GM12878 (cell line): ENCODE measurements at regions not wholly inside any gene's neighbourhood (a gene's known extent, or its start where the extent isn't known, plus 50 kb on each side); places are given as distances from the start of the nearest gene placed in this dataset.

Experiments
- ATAC-seq: fragments of 200-7000 bp; cut with Tn5 transposase; 3 replicates; pipeline ENCODE4 v1.9.1; 2020; ENCODE audit warnings: mild to moderate bottlenecking, moderate library complexity
- BruUV-seq: library from RNA; stranded (reverse); fragments of 400-500 nt; replicated peaks from 2 replicates; lab custom pipeline; 2021; lab: Mats Ljungman, UMichigan
- CTCF ChIA-PET: fragments of 300-600 bp; sonication (Branson Sonifier 250); formaldehyde crosslinking; extraction: SDS; loops from one replicate; lab custom pipeline; 2021; ENCODE audit warnings: inconsistent platforms; lab: Yijun Ruan, JAX
- POLR2A ChIA-PET: fragments of 350-600 bp; formaldehyde crosslinking; extraction: SDS; loops from one replicate; lab custom pipeline; 2021; ENCODE audit warnings: inconsistent platforms; lab: Charles Lee
- RAD21 ChIA-PET: fragments of 300-600 bp; sonication (Branson Sonifier 250); formaldehyde crosslinking; loops from one replicate; lab custom pipeline; 2023; ENCODE audit warnings: antibody characterized with exemption; ENCODE audit not compliant: unreplicated experiment; lab: Charles Lee
- SMC1A ChIA-PET: fragments of 300-600 bp; sonication (Branson Sonifier 250); formaldehyde crosslinking; loops from one replicate; lab custom pipeline; 2023; ENCODE audit not compliant: unreplicated experiment, uncharacterized antibody; lab: Charles Lee
- DNase-seq: peaks from one replicate; pipeline ENCODE4 v3.0.0-alpha.2; 2011; ENCODE audit warnings: low read depth, low spot score
- FAIRE-seq: peaks from 3 replicates; lab custom pipeline; 2011; peaks lifted over from hg19 to GRCh38; lab: Jason Lieb, UNC
- H2AFZ ChIP-seq: 2 replicates; pipeline ENCODE4 v1.6.0; 2011; ENCODE audit warnings: low read depth, low read length, control low read depth; ENCODE audit not compliant: control insufficient read depth
- H3K27ac ChIP-seq: 2 replicates; pipeline ENCODE4 v1.5.1; 2011; ENCODE audit warnings: control low read depth; ENCODE audit not compliant: control insufficient read depth, insufficient read depth
- H3K27me3 ChIP-seq, 2 experiments: replicated peaks in 1 of 2; 2 replicates each; pipeline versions ENCODE4 v1.6.0 to v1.6.1; 2011; ENCODE audit warnings: low read length in 1 of 2; ENCODE audit not compliant: control insufficient read depth in 2 of 2, insufficient read depth in 2 of 2
- H3K36me3 ChIP-seq, 2 experiments: 2 replicates each; pipeline ENCODE4 v1.5.1; 2011; ENCODE audit warnings: low read length in 1 of 2; ENCODE audit not compliant: control insufficient read depth in 2 of 2, insufficient read depth in 2 of 2
- H3K4me1 ChIP-seq: 2 replicates; pipeline ENCODE4 v1.6.1; 2011; ENCODE audit warnings: mild to moderate bottlenecking, low read length, moderate library complexity, mixed read lengths; ENCODE audit not compliant: control insufficient read depth, insufficient read depth
- H3K4me2 ChIP-seq: 2 replicates; pipeline ENCODE4 v1.6.0; 2011; ENCODE audit warnings: control low read depth; ENCODE audit not compliant: control insufficient read depth, insufficient read depth
- H3K4me3 ChIP-seq: fragments of 200-600 bp; sonication (generic); 2 replicates; pipeline ENCODE4 v1.5.1; 2016
- H3K79me2 ChIP-seq: 2 replicates; pipeline ENCODE4 v1.6.0; 2011; ENCODE audit warnings: low read length; ENCODE audit not compliant: control insufficient read depth, insufficient read depth
- H3K9ac ChIP-seq: 2 replicates; pipeline ENCODE4 v1.8.0; 2011; ENCODE audit warnings: low read length, control low read depth, mixed read lengths; ENCODE audit not compliant: control insufficient read depth, insufficient read depth
- H3K9me3 ChIP-seq: replicated peaks from 3 replicates; pipeline ENCODE4 v1.5.1; 2011; ENCODE audit warnings: mild to moderate bottlenecking, low read length; ENCODE audit not compliant: control insufficient read depth, insufficient read depth
- H4K20me1 ChIP-seq: 2 replicates; pipeline ENCODE4 v1.6.0; 2011; ENCODE audit not compliant: control insufficient read depth, insufficient read depth
- ATF7 ChIP-seq: fragments of 450-650 bp; IDR thresholded peaks from 2 replicates; pipeline ENCODE4 v1.6.1; 2016; ENCODE audit warnings: low read depth, mild to moderate bottlenecking
- EGR1 ChIP-seq, 2 experiments: IDR thresholded peaks; 1 replicate in 1 of 2; 2 replicates in 1 of 2; pipeline ENCODE4 v1.6.1; 2011 to 2012; ENCODE audit warnings: low read depth in 2 of 2, low read length in 2 of 2, borderline replicate concordance in 1 of 2, mild to moderate bottlenecking in 1 of 2, moderate library complexity in 1 of 2
- EZH2 ChIP-seq: IDR thresholded peaks from 2 replicates; pipeline ENCODE4 v1.6.1; 2012; ENCODE audit warnings: low read depth, mild to moderate bottlenecking, control low read depth, inconsistent platforms, low read length, borderline replicate concordance; ENCODE audit not compliant: control insufficient read depth
- GATAD2B ChIP-seq: fragments of 450-650 bp; conservative IDR thresholded peaks from 2 replicates; pipeline ENCODE4 v1.6.1; 2017; ENCODE audit warnings: low read depth, mild to moderate bottlenecking, moderate library complexity
- KLF5 ChIP-seq: fragments of 450-650 bp; IDR thresholded peaks from 2 replicates; pipeline ENCODE4 v1.6.1; 2014; ENCODE audit warnings: mild to moderate bottlenecking; ENCODE audit not compliant: partially characterized antibody
- MXI1 ChIP-seq: fragments of 150-350 bp; IDR thresholded peaks from 2 replicates; pipeline ENCODE4 v1.6.1; 2011; ENCODE audit warnings: low read depth, mild to moderate bottlenecking, inconsistent platforms, low read length, improper control_type of control experiment
- NFYA ChIP-seq: IDR thresholded peaks from 2 replicates; pipeline ENCODE4 v1.6.1; 2011; ENCODE audit warnings: low read depth, mild to moderate bottlenecking, low read length, improper control_type of control experiment, borderline replicate concordance
- RB1 ChIP-seq: fragments of 450-650 bp; formaldehyde crosslinking; IDR thresholded peaks from 2 replicates; pipeline ENCODE4 v1.6.1; 2017; ENCODE audit warnings: mild to moderate bottlenecking, borderline replicate concordance
- SPI1 ChIP-seq: IDR thresholded peaks from 2 replicates; pipeline ENCODE4 v1.6.1; 2011; ENCODE audit warnings: low read depth, mild to moderate bottlenecking, low read length, moderate library complexity, borderline replicate concordance; ENCODE audit not compliant: insufficient read depth
- SUZ12 ChIP-seq: fragments of 200-600 bp; sonication (generic); IDR thresholded peaks from one replicate; pipeline ENCODE4 v1.6.1; 2018; ENCODE audit warnings: antibody characterized with exemption, mild to moderate bottlenecking; ENCODE audit not compliant: unreplicated experiment
- ZBED1 ChIP-seq: IDR thresholded peaks from 2 replicates; pipeline ENCODE4 v1.6.1; 2016; ENCODE audit warnings: borderline replicate concordance
- ZNF207 ChIP-seq: fragments of 450-650 bp; IDR thresholded peaks from 2 replicates; pipeline ENCODE4 v1.6.1; 2014; ENCODE audit warnings: antibody characterized with exemption, mild to moderate bottlenecking, borderline replicate concordance
- WGBS: methylation state at CpG from one replicate; pipeline ENCODE4 v1.1.6; 2016; ENCODE audit warnings: low lambda C conversion rate; ENCODE audit not compliant: insufficient replicate concordance, insufficient coverage; ENCODE audit errors: missing lambda C conversion rate; 5-methylcytosine and 5-hydroxymethylcytosine counted together
- in situ Hi-C: fragments of 300-500 bp; cut with MboI; formaldehyde crosslinking; loops from 9 replicates; pipeline ENCODE4 v1.14.3; 2018; ENCODE audit warnings: mixed read lengths
- intact Hi-C: fragments of 100-400 bp; cut with micrococcal nuclease; formaldehyde crosslinking; loops from one replicate; pipeline ENCODE4 v1.14.2; 2022; ENCODE audit not compliant: unreplicated experiment
- TF ChIP-seq, protein P1 (sequence below): fragments of 450-650 bp; IDR thresholded peaks from 2 replicates; pipeline ENCODE4 v1.6.1; 2017; ENCODE audit warnings: mild to moderate bottlenecking, moderate library complexity
- TF ChIP-seq, protein P2 (sequence below): IDR thresholded peaks from 2 replicates; pipeline ENCODE4 v1.6.1; 2012; ENCODE audit warnings: low read depth, low read length, improper control_type of control experiment

DNA sequence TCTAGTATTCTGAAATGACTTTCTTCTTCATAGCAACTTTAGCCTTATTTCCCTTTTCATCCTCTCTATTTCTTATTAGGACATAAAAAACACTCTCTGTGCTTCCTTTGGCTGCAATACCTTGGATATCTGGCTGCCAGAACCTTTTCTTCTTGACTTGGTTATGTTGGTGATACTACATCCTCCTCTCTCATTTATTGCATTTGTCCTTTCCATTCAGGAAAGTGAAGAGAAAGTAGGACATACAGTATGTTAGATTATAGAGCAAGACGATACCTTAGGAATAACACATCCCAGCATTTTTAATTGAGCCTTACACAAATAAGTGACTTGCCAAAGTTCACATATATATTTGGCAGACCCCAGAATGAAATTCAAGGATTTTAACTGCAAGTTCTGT is 210.1 kb upstream of the PPP1R3A start:
- H3K27me3 ChIP-seq = no peaks in the 10 kb centered on the region
- no peaks in the 10 kb centered on the region for H4K20me1 ChIP-seq
- in situ Hi-C loops = no loop called here
- no peaks in the 10 kb centered on the region for H3K79me2 ChIP-seq
- H3K4me2 ChIP-seq = no peak overlapping the region
- FAIRE-seq (no peak), ATAC-seq (no peak), DNase-seq (no peak)
- H3K9ac ChIP-seq = no peak overlapping the region
- CTCF ChIA-PET = no interaction called here
- SMC1A ChIA-PET = no interaction called here
- POLR2A ChIA-PET = no interaction called here
- no TSS peak for BruUV-seq
- H2AFZ ChIP-seq = no peak overlapping the region
- no peaks in the 10 kb centered on the region for H3K36me3 ChIP-seq
- RAD21 ChIA-PET = no interaction called here
- intact Hi-C loops = no loop called here
- H3K4me1 ChIP-seq = no peaks in the 10 kb centered on the region
- TF ChIP-seq SPI1 (no peak), GATAD2B (no peak), MXI1 (no peak), SUZ12 (no peak), RB1 (no peak), ZNF207 (no peak), KLF5 (no peak), NFYA (no peak), ATF7 (no peak), EZH2 (no peak), ZBED1 (no peak), EGR1 (IDR thresholded peaks at IDR 0.05; ENCODE audit: borderline replicate concordance in 1 of 2, low read depth in 2 of 2, low read length in 2 of 2) (no peak)
- TF ChIP-seq, protein P1, sequence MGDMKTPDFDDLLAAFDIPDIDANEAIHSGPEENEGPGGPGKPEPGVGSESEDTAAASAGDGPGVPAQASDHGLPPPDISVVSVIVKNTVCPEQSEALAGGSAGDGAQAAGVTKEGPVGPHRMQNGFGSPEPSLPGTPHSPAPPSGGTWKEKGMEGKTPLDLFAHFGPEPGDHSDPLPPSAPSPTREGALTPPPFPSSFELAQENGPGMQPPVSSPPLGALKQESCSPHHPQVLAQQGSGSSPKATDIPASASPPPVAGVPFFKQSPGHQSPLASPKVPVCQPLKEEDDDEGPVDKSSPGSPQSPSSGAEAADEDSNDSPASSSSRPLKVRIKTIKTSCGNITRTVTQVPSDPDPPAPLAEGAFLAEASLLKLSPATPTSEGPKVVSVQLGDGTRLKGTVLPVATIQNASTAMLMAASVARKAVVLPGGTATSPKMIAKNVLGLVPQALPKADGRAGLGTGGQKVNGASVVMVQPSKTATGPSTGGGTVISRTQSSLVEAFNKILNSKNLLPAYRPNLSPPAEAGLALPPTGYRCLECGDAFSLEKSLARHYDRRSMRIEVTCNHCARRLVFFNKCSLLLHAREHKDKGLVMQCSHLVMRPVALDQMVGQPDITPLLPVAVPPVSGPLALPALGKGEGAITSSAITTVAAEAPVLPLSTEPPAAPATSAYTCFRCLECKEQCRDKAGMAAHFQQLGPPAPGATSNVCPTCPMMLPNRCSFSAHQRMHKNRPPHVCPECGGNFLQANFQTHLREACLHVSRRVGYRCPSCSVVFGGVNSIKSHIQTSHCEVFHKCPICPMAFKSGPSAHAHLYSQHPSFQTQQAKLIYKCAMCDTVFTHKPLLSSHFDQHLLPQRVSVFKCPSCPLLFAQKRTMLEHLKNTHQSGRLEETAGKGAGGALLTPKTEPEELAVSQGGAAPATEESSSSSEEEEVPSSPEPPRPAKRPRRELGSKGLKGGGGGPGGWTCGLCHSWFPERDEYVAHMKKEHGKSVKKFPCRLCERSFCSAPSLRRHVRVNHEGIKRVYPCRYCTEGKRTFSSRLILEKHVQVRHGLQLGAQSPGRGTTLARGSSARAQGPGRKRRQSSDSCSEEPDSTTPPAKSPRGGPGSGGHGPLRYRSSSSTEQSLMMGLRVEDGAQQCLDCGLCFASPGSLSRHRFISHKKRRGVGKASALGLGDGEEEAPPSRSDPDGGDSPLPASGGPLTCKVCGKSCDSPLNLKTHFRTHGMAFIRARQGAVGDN = no peak
- TF ChIP-seq, protein P2, sequence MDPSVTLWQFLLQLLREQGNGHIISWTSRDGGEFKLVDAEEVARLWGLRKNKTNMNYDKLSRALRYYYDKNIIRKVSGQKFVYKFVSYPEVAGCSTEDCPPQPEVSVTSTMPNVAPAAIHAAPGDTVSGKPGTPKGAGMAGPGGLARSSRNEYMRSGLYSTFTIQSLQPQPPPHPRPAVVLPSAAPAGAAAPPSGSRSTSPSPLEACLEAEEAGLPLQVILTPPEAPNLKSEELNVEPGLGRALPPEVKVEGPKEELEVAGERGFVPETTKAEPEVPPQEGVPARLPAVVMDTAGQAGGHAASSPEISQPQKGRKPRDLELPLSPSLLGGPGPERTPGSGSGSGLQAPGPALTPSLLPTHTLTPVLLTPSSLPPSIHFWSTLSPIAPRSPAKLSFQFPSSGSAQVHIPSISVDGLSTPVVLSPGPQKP = no peak
- no peaks in the 10 kb centered on the region for H3K9me3 ChIP-seq
- WGBS = 0% methylated on average over 1 of the region's 1 CpG
- H3K4me3 ChIP-seq = no peak overlapping the region
- no peak overlapping the region for H3K27ac ChIP-seq
